ENCODE measurements at regions not wholly inside any gene's neighbourhood (a gene's known extent, or its start where the extent isn't known, plus 50 kb on each side); places are given as distances from the start of the nearest gene placed in this dataset.
A peak's percentile ranks its signal among the peaks of the same experiment; 100 is the strongest.

DNA sequence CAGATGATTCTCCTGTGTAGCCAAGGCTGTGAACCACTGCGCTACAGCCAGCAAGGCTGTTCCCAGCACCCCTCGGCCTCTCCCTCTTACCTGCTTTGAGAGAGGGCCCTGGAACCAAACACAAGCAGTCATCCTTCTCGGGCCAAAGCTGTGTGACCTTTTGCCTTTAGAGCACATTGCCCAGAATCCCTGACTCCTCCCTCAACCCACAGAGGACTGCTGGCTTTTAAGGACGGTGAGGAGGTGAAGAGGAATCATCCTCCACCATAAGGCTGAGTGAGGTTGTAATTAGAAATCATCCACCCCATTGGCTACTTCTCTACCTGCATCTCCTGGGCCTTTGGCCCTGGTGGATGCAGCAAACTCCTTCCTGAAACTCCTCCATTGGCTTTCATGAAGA lies 93.6 kb upstream of the PJA1 start:
- Histone ChIP-seq H3K4me1 (no peaks in the 10 kb centered on the region), H3K27ac (no peak overlapping the region), H3K9me3 (no peaks in the 10 kb centered on the region), H3K4me3 (no peak overlapping the region), H3K27me3 (peaks cover 0 to 20% (median 0%) of the 10 kb centered on the region in 7 donors), H3K36me3 (no peaks in the 10 kb centered on the region)
- 70 to 77% methylated on average over 3 to 4 of the region's 4 CpGs for WGBS, 2 donors
- DNase-seq: no peak
- TF ChIP-seq, protein P1, sequence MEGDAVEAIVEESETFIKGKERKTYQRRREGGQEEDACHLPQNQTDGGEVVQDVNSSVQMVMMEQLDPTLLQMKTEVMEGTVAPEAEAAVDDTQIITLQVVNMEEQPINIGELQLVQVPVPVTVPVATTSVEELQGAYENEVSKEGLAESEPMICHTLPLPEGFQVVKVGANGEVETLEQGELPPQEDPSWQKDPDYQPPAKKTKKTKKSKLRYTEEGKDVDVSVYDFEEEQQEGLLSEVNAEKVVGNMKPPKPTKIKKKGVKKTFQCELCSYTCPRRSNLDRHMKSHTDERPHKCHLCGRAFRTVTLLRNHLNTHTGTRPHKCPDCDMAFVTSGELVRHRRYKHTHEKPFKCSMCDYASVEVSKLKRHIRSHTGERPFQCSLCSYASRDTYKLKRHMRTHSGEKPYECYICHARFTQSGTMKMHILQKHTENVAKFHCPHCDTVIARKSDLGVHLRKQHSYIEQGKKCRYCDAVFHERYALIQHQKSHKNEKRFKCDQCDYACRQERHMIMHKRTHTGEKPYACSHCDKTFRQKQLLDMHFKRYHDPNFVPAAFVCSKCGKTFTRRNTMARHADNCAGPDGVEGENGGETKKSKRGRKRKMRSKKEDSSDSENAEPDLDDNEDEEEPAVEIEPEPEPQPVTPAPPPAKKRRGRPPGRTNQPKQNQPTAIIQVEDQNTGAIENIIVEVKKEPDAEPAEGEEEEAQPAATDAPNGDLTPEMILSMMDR (IDR thresholded peaks at IDR 0.05): no peak
- peak in 1 of 8 donors; percentile 18 for ATAC-seq
- intact Hi-C loops (cut with DNase I): no loop called here

DNA sequence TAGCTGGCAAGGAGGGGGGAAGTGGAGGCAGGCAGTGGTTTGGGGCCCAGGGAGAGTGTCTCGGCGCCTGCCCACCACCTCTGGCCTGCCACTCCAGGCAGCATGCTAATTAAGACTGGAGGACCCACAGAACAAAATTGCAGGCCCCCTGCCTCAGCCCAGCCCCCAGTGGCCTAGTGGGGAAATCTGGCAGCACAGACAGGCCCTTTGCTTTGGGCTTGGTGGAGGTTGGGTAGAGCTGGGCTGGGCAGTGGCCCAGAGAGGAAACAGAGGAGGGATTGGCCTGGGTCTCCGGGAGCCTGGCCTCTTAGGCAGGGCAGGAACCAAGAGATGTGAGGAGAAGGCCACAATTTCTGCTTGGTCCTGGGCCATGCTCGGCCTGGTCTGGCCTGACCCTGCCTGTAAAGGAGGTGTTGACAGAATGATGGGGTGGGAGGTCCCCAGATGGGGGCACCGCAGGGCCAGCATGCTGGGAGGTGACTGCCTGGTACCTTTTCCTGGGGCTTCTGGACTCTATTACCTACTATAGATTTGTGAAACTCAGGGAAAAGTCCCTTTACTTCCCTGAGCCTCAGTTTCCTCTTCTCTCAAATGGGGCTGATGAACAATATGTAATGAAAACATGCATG lies 92.4 kb upstream of the PJA1 start:
- ATAC-seq (no peak), DNase-seq (no peak)
- peaks cover 0 to 7% (median 0%) of the 10 kb centered on the region in 7 donors for H3K27me3 ChIP-seq
- H3K4me3 ChIP-seq: no peak overlapping the region
- H3K4me1 ChIP-seq: no peaks in the 10 kb centered on the region
- WGBS, 2 donors: 35 to 63% methylated on average over 2 to 5 of the region's 5 CpGs
- no peak overlapping the region for H3K27ac ChIP-seq
- H3K9me3 ChIP-seq: no peaks in the 10 kb centered on the region
- intact Hi-C loops (cut with DNase I): no loop called here
- TF ChIP-seq, protein P1 (IDR thresholded peaks at IDR 0.05): no peak
- H3K36me3 ChIP-seq: no peaks in the 10 kb centered on the region

DNA sequence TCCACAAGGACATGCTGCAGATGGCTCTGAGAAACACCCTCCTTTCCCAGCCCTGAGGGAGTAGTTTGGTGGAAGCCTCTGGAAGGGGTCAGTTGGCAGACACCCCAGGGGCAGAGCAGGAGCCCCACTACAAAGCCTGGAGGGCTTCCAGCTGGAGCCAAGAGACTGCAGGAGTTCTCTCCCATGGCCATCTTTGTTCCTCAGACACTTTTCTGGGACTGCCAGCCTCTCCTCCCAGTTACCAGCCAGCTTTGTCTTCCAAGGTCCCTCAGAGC lies 91.0 kb upstream of the PJA1 start:
- H3K4me1 ChIP-seq: no peaks in the 10 kb centered on the region
- H3K4me3 ChIP-seq: no peak overlapping the region
- ATAC-seq: no peak
- no peaks in the 10 kb centered on the region for H3K9me3 ChIP-seq
- TF ChIP-seq, protein P1 (IDR thresholded peaks at IDR 0.05): no peak
- no peak overlapping the region for H3K27ac ChIP-seq
- no peaks in the 10 kb centered on the region for H3K36me3 ChIP-seq
- intact Hi-C loops (cut with DNase I): no loop called here
- H3K27me3 ChIP-seq: peaks cover 0 to 5% (median 0%) of the 10 kb centered on the region in 7 donors
- DNase-seq: no peak

DNA sequence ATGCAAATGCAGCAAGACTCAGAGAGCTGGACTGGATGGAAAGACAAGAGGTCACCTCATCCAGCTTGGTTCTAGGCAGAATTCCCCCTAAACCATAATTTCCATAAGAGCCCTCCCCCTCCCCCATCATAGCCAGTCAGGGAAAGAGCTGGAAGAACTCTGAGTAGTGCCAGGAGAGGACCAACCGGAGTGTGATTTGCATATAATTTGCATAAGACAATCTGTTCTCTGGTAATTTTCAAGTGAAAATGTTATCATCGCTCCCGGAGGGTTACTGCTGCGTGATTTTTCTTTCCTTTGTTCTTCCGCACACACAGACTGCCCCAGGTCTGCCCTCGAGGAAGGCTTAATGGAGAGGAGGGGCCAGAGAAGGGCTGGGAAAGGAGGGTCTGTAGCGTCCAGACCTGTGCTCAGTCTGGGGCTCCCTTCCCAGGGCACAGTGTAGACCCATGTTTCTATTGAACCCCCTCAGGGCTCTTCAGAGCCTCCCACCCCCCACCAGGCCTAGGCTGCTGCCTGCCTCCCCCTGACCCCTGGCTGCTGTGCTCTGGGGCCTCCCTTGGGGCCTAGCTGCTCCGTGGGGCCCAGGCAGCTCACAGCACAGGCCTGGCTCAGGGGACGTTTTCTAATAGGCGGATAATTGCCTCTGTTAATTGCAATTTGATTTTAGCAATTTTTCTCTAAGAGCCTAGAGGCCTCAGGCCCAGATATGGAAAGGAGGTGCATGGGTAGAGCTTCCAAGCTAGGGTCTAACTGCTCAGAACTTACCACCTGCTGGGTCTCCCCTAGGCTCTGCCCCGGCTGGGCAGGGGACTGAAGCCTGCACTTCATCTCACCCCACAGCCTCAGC lies 90.4 kb upstream of the PJA1 start:
- ATAC-seq (peak in 1 of 8 donors; percentile 30), DNase-seq (no peak)
- Histone ChIP-seq H3K27ac (no peak overlapping the region), H3K9me3 (no peaks in the 10 kb centered on the region), H3K27me3 (no peaks in the 10 kb centered on the region), H3K36me3 (no peaks in the 10 kb centered on the region), H3K4me1 (no peaks in the 10 kb centered on the region), H3K4me3 (no peak overlapping the region)
- WGBS, 2 donors: 81 to 84% methylated on average over 11 of the region's 11 CpGs
- intact Hi-C loops (cut with DNase I): no loop called here
- TF ChIP-seq, protein P1 (IDR thresholded peaks at IDR 0.05): no peak

Data from heart right ventricle (tissue), 16 donors.